Effector memory CD8-positive, alpha-beta T cell (primary cell): ENCODE measurements at regions not wholly inside any gene's neighbourhood (a gene's known extent, or its start where the extent isn't known, plus 50 kb on each side); places are given as distances from the start of the nearest gene placed in this dataset.
"Not testable (repeated sequence)": the region's sequence is repeated elsewhere in the genome, so short reads cannot be mapped to it uniquely, and the experiment has no call there.

Experiments used
- ATAC-seq: fragments of 150-1000 bp; cut with Tn5 transposase; replicated peaks from 2 replicates; pipeline ENCODE4 v1.10.0; 2021; ENCODE audit warnings: mild to moderate bottlenecking, moderate library complexity
- DNase-seq, 3 experiments: peaks; one replicate each; pipeline ENCODE4 v3.0.0; 2021
- H3K27ac Mint-ChIP-seq, 2 donors: one replicate each; pipeline ENCODE4 v1.8.0; 2022; ENCODE audit warnings: mild to moderate bottlenecking in 2 of 2, mixed read lengths in 2 of 2, moderate library complexity in 2 of 2
- H3K27me3 Mint-ChIP-seq, 2 donors: one replicate each; pipeline ENCODE4 v1.8.0; 2022; ENCODE audit warnings: mixed read lengths in 2 of 2
- H3K36me3 Mint-ChIP-seq: one replicate; pipeline ENCODE4 v1.8.0; 2022; ENCODE audit warnings: mild to moderate bottlenecking, moderate library complexity, mixed read lengths; ENCODE audit not compliant: insufficient read depth
- H3K4me1 Mint-ChIP-seq, 2 donors: one replicate each; pipeline ENCODE4 v1.8.0; 2022; ENCODE audit warnings: low read depth in 2 of 2, mixed read lengths in 2 of 2
- H3K4me3 Mint-ChIP-seq, 2 donors: one replicate each; pipeline ENCODE4 v1.8.0; 2022; ENCODE audit warnings: mild to moderate bottlenecking in 2 of 2, mixed read lengths in 2 of 2, moderate library complexity in 2 of 2
- H3K9me3 Mint-ChIP-seq, 2 donors: one replicate each; pipeline ENCODE4 v1.8.0; 2022; ENCODE audit warnings: mixed read lengths in 2 of 2

- H3K27me3 Mint-ChIP-seq, result no peaks in the 10 kb centered on the region
- no peak overlapping the region for H3K27ac Mint-ChIP-seq
- ATAC-seq (no peak), DNase-seq (no peak)
- no peaks in the 10 kb centered on the region for H3K36me3 Mint-ChIP-seq
- H3K9me3 Mint-ChIP-seq, result no peaks in the 10 kb centered on the region
- no peaks in the 10 kb centered on the region for H3K4me1 Mint-ChIP-seq
- H3K4me3 Mint-ChIP-seq, result no peak overlapping the region
These were observed 56.7 kb upstream of the LRFN5 start for GRCh38 chr14:41549821-41550607.

- DNase-seq (no peak), ATAC-seq (no peak)
- Mint-ChIP-seq H3K27me3 (no peaks in the 10 kb centered on the region), H3K36me3 (no peaks in the 10 kb centered on the region), H3K4me3 (no peak overlapping the region), H3K4me1 (no peaks in the 10 kb centered on the region), H3K27ac (no peak overlapping the region), H3K9me3 (no peaks in the 10 kb centered on the region)
These were observed 57.4 kb upstream of the LRFN5 start for GRCh38 chr14:41549282-41549681.

- H3K27me3 Mint-ChIP-seq, result no peaks in the 10 kb centered on the region
- no peaks in the 10 kb centered on the region for H3K36me3 Mint-ChIP-seq
- ATAC-seq, result no peak
- H3K4me3 Mint-ChIP-seq, result no peak overlapping the region
- H3K4me1 Mint-ChIP-seq, result no peaks in the 10 kb centered on the region
- DNase-seq, result no peak
- H3K9me3 Mint-ChIP-seq, result no peaks in the 10 kb centered on the region
- H3K27ac Mint-ChIP-seq, result no peak overlapping the region
These were observed 58.0 kb upstream of the LRFN5 start for GRCh38 chr14:41548666-41549065.

- Mint-ChIP-seq H3K36me3 (peaks cover 3% of the 10 kb centered on the region), H3K27me3 (no peaks in the 10 kb centered on the region), H3K4me3 (no peak overlapping the region), H3K4me1 (no peaks in the 10 kb centered on the region), H3K9me3 (no peaks in the 10 kb centered on the region), H3K27ac (no peak overlapping the region)
- DNase-seq (no peak), ATAC-seq (no peak)
These were observed 65.3 kb upstream of the LRFN5 start for GRCh38 chr14:41541333-41541732.

- Mint-ChIP-seq H3K27ac (no peak overlapping the region), H3K36me3 (no peaks in the 10 kb centered on the region), H3K9me3 (no peaks in the 10 kb centered on the region), H3K4me1 (no peaks in the 10 kb centered on the region), H3K27me3 (no peaks in the 10 kb centered on the region), H3K4me3 (no peak overlapping the region)
- DNase-seq, result no peak
- ATAC-seq, result no peak
These were observed 74.4 kb upstream of the LRFN5 start for GRCh38 chr14:41532255-41532654.

GRCh38 chr14:41521891-41522290 lies 84.8 kb upstream of the LRFN5 start:
- Mint-ChIP-seq H3K4me3 (no peak overlapping the region), H3K36me3 (no peaks in the 10 kb centered on the region), H3K9me3 (peaks cover 22 to 34% of the 10 kb centered on the region in 2 donors), H3K4me1 (no peaks in the 10 kb centered on the region), H3K27me3 (no peaks in the 10 kb centered on the region), H3K27ac (no peak overlapping the region)
- ATAC-seq (no peak), DNase-seq (no peak)

- H3K27me3 Mint-ChIP-seq, H3K27ac Mint-ChIP-seq, DNase-seq, H3K36me3 Mint-ChIP-seq, H3K4me3 Mint-ChIP-seq, ATAC-seq, H3K4me1 Mint-ChIP-seq: not testable (repeated sequence)
- H3K9me3 Mint-ChIP-seq, result peaks cover 20 to 40% of the 10 kb centered on the region in 2 donors
These were observed 88.6 kb upstream of the LRFN5 start for GRCh38 chr14:41518030-41518429.

- H3K4me3 Mint-ChIP-seq, result no peak overlapping the region
- no peak overlapping the region for H3K27ac Mint-ChIP-seq
- H3K4me1 Mint-ChIP-seq, result no peaks in the 10 kb centered on the region
- DNase-seq, result no peak
- H3K9me3 Mint-ChIP-seq, result no peaks in the 10 kb centered on the region
- no peaks in the 10 kb centered on the region for H3K27me3 Mint-ChIP-seq
- H3K36me3 Mint-ChIP-seq, result no peaks in the 10 kb centered on the region
- ATAC-seq, result no peak
These were observed 100.1 kb upstream of the LRFN5 start for GRCh38 chr14:41506552-41506951.

- no peak overlapping the region for H3K27ac Mint-ChIP-seq
- ATAC-seq, result no peak
- no peaks in the 10 kb centered on the region for H3K9me3 Mint-ChIP-seq
- no peaks in the 10 kb centered on the region for H3K36me3 Mint-ChIP-seq
- H3K4me3 Mint-ChIP-seq, result no peak overlapping the region
- DNase-seq, result no peak
- no peaks in the 10 kb centered on the region for H3K4me1 Mint-ChIP-seq
- H3K27me3 Mint-ChIP-seq, result no peaks in the 10 kb centered on the region
These were observed 101.2 kb upstream of the LRFN5 start for GRCh38 chr14:41505491-41505890.

GRCh38 chr14:41498959-41499358 lies 107.7 kb upstream of the LRFN5 start:
- H3K27ac Mint-ChIP-seq, result no peak overlapping the region

GRCh38 chr14:41490323-41490722 lies 116.4 kb upstream of the LRFN5 start:
- no peak for DNase-seq
- no peak overlapping the region for H3K4me3 Mint-ChIP-seq
- no peaks in the 10 kb centered on the region for H3K36me3 Mint-ChIP-seq
- H3K4me1 Mint-ChIP-seq, result no peaks in the 10 kb centered on the region
- no peak for ATAC-seq
- H3K27ac Mint-ChIP-seq, result no peak overlapping the region
- H3K9me3 Mint-ChIP-seq, result peaks cover 0 to 5% of the 10 kb centered on the region in 2 donors
- H3K27me3 Mint-ChIP-seq, result no peaks in the 10 kb centered on the region

More at GRCh38 chr14:41498959-41499358, 107.7 kb upstream of the LRFN5 start:
- ATAC-seq (no peak), DNase-seq (no peak)
- Mint-ChIP-seq H3K27me3 (no peaks in the 10 kb centered on the region), H3K4me1 (no peaks in the 10 kb centered on the region), H3K9me3 (peaks cover 0 to 1% of the 10 kb centered on the region in 2 donors), H3K36me3 (no peaks in the 10 kb centered on the region), H3K4me3 (no peak overlapping the region)

- Mint-ChIP-seq H3K4me1 (no peaks in the 10 kb centered on the region), H3K36me3 (no peaks in the 10 kb centered on the region), H3K4me3 (no peak overlapping the region), H3K27ac (no peak overlapping the region), H3K27me3 (no peaks in the 10 kb centered on the region), H3K9me3 (peaks cover 0 to 5% of the 10 kb centered on the region in 2 donors)
- DNase-seq (no peak), ATAC-seq (no peak)
These were observed 117.2 kb upstream of the LRFN5 start for GRCh38 chr14:41489315-41489972.

- H3K27ac Mint-ChIP-seq, result no peak overlapping the region
- no peaks in the 10 kb centered on the region for H3K27me3 Mint-ChIP-seq
- no peaks in the 10 kb centered on the region for H3K36me3 Mint-ChIP-seq
- H3K4me1 Mint-ChIP-seq, result no peaks in the 10 kb centered on the region
- no peak overlapping the region for H3K4me3 Mint-ChIP-seq
- ATAC-seq (no peak), DNase-seq (no peak)
- H3K9me3 Mint-ChIP-seq, result peaks cover 0 to 2% of the 10 kb centered on the region in 2 donors
These were observed 118.3 kb upstream of the LRFN5 start for GRCh38 chr14:41488401-41488800.

- ATAC-seq (no peak), DNase-seq (no peak)
- Mint-ChIP-seq H3K27ac (no peak overlapping the region), H3K27me3 (no peaks in the 10 kb centered on the region), H3K4me1 (no peaks in the 10 kb centered on the region), H3K4me3 (no peak overlapping the region), H3K36me3 (no peaks in the 10 kb centered on the region), H3K9me3 (peaks cover 0 to 8% of the 10 kb centered on the region in 2 donors)
These were observed 123.8 kb upstream of the LRFN5 start for GRCh38 chr14:41482861-41483260.
